ENCODE measurements at regions not wholly inside any gene's neighbourhood (a gene's known extent, or its start where the extent isn't known, plus 50 kb on each side); places are given as distances from the start of the nearest gene placed in this dataset.

- Histone ChIP-seq H3K4me3 (ENCODE audit: low read length) (no peak overlapping the region), H3K36me3 (ENCODE audit: insufficient read depth, low read depth, low read length) (no peaks in the 10 kb centered on the region), H3K9ac (ENCODE audit: low read depth, low read length) (no peak overlapping the region), H3K9me3 (ENCODE audit: insufficient read depth, low read depth, low read length) (no peaks in the 10 kb centered on the region), H3K4me1 (ENCODE audit: insufficient read depth, low read length) (no peaks in the 10 kb centered on the region), H3K27ac (ENCODE audit: low read length) (no peak overlapping the region), H3K27me3 (ENCODE audit: insufficient read depth, low read length) (no peaks in the 10 kb centered on the region)
These were observed 526.9 kb downstream of the NPIPA7 start for GRCh38 chr16:16905850-16906249.

- no peaks in the 10 kb centered on the region for H3K9me3 ChIP-seq (ENCODE audit: insufficient read depth, low read depth, low read length)
- no peak overlapping the region for H3K4me3 ChIP-seq (ENCODE audit: low read length)
- no peaks in the 10 kb centered on the region for H3K36me3 ChIP-seq (ENCODE audit: insufficient read depth, low read depth, low read length)
- H3K4me1 ChIP-seq (ENCODE audit: insufficient read depth, low read length) = no peaks in the 10 kb centered on the region
- no peak overlapping the region for H3K9ac ChIP-seq (ENCODE audit: low read depth, low read length)
- no peaks in the 10 kb centered on the region for H3K27me3 ChIP-seq (ENCODE audit: insufficient read depth, low read length)
- no peak overlapping the region for H3K27ac ChIP-seq (ENCODE audit: low read length)
These were observed 528.1 kb downstream of the NPIPA7 start for GRCh38 chr16:16907089-16907488.

DNA sequence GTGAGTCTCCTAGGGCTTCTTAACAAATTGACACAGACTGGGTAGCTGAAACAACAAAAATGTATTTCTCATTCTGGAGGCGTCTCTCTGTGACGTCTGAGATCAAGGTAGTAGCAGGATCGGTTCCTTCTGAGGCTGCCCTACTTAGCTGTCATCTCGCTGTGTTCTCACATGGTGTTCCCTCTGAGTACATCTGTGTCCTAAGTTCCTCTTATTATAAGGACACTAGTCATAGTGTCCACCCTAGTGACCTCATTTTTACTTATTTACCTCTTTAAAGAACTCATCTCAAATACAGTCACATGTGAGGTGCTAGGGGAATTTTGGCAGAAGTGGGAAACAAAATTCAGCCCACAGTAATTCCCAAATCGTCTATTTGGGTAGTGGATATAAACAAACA is 529.1 kb downstream of the NPIPA7 start:
- Histone ChIP-seq H3K4me3 (ENCODE audit: low read length) (no peak overlapping the region), H3K9ac (ENCODE audit: low read depth, low read length) (no peak overlapping the region), H3K27ac (ENCODE audit: low read length) (no peak overlapping the region), H3K9me3 (ENCODE audit: insufficient read depth, low read depth, low read length) (no peaks in the 10 kb centered on the region), H3K36me3 (ENCODE audit: insufficient read depth, low read depth, low read length) (no peaks in the 10 kb centered on the region), H3K27me3 (ENCODE audit: insufficient read depth, low read length) (no peaks in the 10 kb centered on the region), H3K4me1 (ENCODE audit: insufficient read depth, low read length) (no peaks in the 10 kb centered on the region)

DNA sequence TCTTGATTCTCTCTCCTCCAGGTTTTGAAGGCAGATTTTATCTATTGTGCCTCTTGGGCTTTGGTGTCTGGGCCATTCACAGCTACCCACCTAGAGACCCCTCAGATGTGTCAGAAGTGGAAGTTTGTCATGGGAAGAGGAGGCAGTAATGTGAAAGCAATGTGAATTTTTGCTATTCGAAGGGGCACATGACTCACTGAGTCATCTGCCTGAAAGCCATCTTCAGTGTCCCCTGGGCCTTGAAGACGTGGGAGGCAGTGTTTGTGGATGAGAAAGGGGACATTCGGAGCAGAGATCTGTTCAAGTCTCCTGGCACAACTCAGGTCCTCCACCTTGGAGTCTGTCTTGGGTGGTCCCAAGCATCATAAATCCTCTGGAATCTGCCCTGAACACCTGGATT is 530.2 kb downstream of the NPIPA7 start:
- H3K27me3 ChIP-seq (ENCODE audit: insufficient read depth, low read length) = no peaks in the 10 kb centered on the region
- H3K9me3 ChIP-seq (ENCODE audit: insufficient read depth, low read depth, low read length) = no peaks in the 10 kb centered on the region
- H3K4me3 ChIP-seq (ENCODE audit: low read length) = no peak overlapping the region
- H3K36me3 ChIP-seq (ENCODE audit: insufficient read depth, low read depth, low read length) = no peaks in the 10 kb centered on the region
- H3K27ac ChIP-seq (ENCODE audit: low read length) = no peak overlapping the region
- H3K4me1 ChIP-seq (ENCODE audit: insufficient read depth, low read length) = no peaks in the 10 kb centered on the region
- no peak overlapping the region for H3K9ac ChIP-seq (ENCODE audit: low read depth, low read length)

DNA sequence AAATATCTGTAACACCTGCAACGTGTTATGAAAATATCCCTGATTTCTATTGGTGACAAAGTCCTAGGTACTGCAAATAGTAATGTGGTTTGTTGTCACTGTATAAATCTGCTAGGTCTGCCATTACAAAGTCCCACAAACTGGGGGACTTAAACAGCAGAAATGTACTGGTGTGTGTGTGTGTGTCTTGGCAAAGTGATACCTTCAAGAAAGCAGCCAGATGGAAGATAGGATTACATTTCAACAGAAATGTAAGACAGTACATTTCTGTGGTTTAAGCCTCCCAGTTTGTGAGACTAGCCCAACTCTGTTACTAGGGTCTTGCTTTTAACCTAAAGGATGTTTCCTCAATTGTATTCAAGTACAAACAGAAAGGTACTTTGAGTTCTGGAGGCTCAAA is 531.7 kb downstream of the NPIPA7 start:
- Histone ChIP-seq H3K27me3 (ENCODE audit: insufficient read depth, low read length) (no peaks in the 10 kb centered on the region), H3K9me3 (ENCODE audit: insufficient read depth, low read depth, low read length) (no peaks in the 10 kb centered on the region), H3K36me3 (ENCODE audit: insufficient read depth, low read depth, low read length) (no peaks in the 10 kb centered on the region), H3K4me3 (ENCODE audit: low read length) (no peak overlapping the region), H3K27ac (ENCODE audit: low read length) (no peak overlapping the region), H3K4me1 (ENCODE audit: insufficient read depth, low read length) (no peaks in the 10 kb centered on the region), H3K9ac (ENCODE audit: low read depth, low read length) (no peak overlapping the region)

GRCh38 chr16:16915771-16916170 is 536.8 kb downstream of the NPIPA7 start:
- H3K4me3 ChIP-seq (ENCODE audit: low read length) = no peak overlapping the region
- no peak overlapping the region for H3K9ac ChIP-seq (ENCODE audit: low read depth, low read length)
- no peaks in the 10 kb centered on the region for H3K36me3 ChIP-seq (ENCODE audit: insufficient read depth, low read depth, low read length)
- no peaks in the 10 kb centered on the region for H3K9me3 ChIP-seq (ENCODE audit: insufficient read depth, low read depth, low read length)
- no peaks in the 10 kb centered on the region for H3K27me3 ChIP-seq (ENCODE audit: insufficient read depth, low read length)
- no peak overlapping the region for H3K27ac ChIP-seq (ENCODE audit: low read length)
- H3K4me1 ChIP-seq (ENCODE audit: insufficient read depth, low read length) = no peaks in the 10 kb centered on the region

DNA sequence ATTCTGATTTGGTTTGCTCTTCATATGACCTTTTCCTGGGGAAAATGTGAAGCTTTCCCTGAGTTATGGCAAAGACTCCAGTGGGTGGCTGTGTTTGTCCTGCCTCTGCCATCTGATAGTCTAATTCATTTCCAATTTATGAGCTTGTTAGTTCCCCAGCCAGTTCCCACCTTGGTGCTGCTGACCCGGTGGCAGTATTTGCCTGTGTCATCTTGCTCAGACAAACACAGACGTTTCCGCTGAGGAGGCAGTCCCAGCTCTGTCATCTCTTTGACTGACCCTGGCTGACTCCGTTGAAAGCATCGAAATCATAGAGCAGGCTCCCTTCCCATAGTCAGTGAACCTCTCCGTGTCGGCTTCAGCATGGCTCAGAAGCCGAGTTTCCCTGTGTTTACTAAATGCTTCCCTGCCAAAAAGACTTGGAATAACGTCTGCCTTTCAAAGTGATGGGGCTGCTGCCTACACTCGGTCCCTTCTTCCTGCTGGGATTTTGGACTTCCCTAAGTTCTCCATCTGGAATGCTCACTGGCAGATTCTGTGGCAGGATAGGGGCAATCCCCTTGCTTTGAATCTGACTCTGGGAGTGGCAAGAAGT is 538.3 kb downstream of the NPIPA7 start:
- Histone ChIP-seq H3K4me1 (ENCODE audit: insufficient read depth, low read length) (no peaks in the 10 kb centered on the region), H3K27ac (ENCODE audit: low read length) (no peak overlapping the region)

GRCh38 chr16:16923479-16923878 is 544.5 kb downstream of the NPIPA7 start:
- Histone ChIP-seq H3K4me3 (ENCODE audit: low read length) (no peak overlapping the region), H3K36me3 (ENCODE audit: insufficient read depth, low read depth, low read length) (no peaks in the 10 kb centered on the region), H3K9ac (ENCODE audit: low read depth, low read length) (no peak overlapping the region), H3K9me3 (ENCODE audit: insufficient read depth, low read depth, low read length) (no peaks in the 10 kb centered on the region), H3K27ac (ENCODE audit: low read length) (no peak overlapping the region), H3K4me1 (ENCODE audit: insufficient read depth, low read length) (peaks cover 5% of the 10 kb centered on the region; the same call in 1 of the 2 replicates), H3K27me3 (ENCODE audit: insufficient read depth, low read length) (no peaks in the 10 kb centered on the region)

More for the DNA sequence above, 538.3 kb downstream of the NPIPA7 start:
- Histone ChIP-seq H3K4me3 (ENCODE audit: low read length) (no peak overlapping the region), H3K9ac (ENCODE audit: low read depth, low read length) (no peak overlapping the region), H3K36me3 (ENCODE audit: insufficient read depth, low read depth, low read length) (no peaks in the 10 kb centered on the region), H3K9me3 (ENCODE audit: insufficient read depth, low read depth, low read length) (no peaks in the 10 kb centered on the region), H3K27me3 (ENCODE audit: insufficient read depth, low read length) (no peaks in the 10 kb centered on the region)

DNA sequence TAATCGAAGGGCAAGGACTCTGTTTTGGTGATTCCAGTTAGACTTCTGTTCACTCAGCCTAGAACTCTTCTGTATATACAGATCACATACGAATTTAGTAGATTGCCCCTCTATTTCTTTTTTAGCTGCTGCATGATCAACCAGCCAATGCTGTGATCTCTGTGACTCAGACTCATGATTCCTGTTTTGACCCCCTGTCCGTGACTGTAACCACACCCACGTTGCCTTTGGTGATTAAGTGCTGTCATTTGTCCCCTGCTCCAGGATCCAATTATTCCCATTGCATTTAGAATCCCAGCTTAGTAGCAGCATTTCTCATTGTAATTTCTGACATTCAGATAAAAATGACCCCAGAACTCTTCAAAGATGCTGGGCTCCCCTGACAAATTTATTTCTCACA is 545.7 kb downstream of the NPIPA7 start:
- H3K4me3 ChIP-seq (ENCODE audit: low read length) = no peak overlapping the region
- H3K27ac ChIP-seq (ENCODE audit: low read length) = no peak overlapping the region
- H3K4me1 ChIP-seq (ENCODE audit: insufficient read depth, low read length) = peaks cover 5% of the 10 kb centered on the region; the same call in 1 of the 2 replicates
- H3K9ac ChIP-seq (ENCODE audit: low read depth, low read length) = no peak overlapping the region
- H3K9me3 ChIP-seq (ENCODE audit: insufficient read depth, low read depth, low read length) = no peaks in the 10 kb centered on the region
- no peaks in the 10 kb centered on the region for H3K27me3 ChIP-seq (ENCODE audit: insufficient read depth, low read length)
- H3K36me3 ChIP-seq (ENCODE audit: insufficient read depth, low read depth, low read length) = no peaks in the 10 kb centered on the region

DNA sequence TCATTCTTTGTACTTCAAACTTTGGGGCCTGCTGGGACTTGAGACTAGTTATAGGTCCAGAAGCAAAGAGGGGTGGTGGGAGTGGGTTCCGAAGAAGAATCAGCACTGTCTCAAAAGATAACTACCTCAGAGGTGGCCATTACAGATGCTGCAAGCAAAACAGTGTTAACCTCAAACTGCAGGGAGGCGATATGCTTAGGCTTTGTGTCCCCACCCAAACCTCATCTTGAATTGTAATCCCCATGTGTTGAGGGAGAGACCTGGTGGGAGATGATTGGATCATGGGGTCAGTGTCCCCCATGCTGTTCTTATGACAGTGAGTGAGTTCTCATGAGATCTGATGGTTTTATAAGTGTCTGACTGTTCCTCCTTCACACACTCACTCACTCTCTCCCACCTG is 545.3 kb downstream of the XYLT1 start:
- Histone ChIP-seq H3K9ac (ENCODE audit: low read depth, low read length) (no peak overlapping the region), H3K36me3 (ENCODE audit: insufficient read depth, low read depth, low read length) (no peaks in the 10 kb centered on the region), H3K4me3 (ENCODE audit: low read length) (no peak overlapping the region), H3K9me3 (ENCODE audit: insufficient read depth, low read depth, low read length) (no peaks in the 10 kb centered on the region), H3K4me1 (ENCODE audit: insufficient read depth, low read length) (peaks cover 5% of the 10 kb centered on the region; the same call in 1 of the 2 replicates), H3K27ac (ENCODE audit: low read length) (no peak overlapping the region), H3K27me3 (ENCODE audit: insufficient read depth, low read length) (no peaks in the 10 kb centered on the region)

- no peak overlapping the region for H3K4me3 ChIP-seq (ENCODE audit: low read length)
- H3K4me1 ChIP-seq (ENCODE audit: insufficient read depth, low read length) = peaks cover 5% of the 10 kb centered on the region; the same call in 1 of the 2 replicates
- no peak overlapping the region for H3K27ac ChIP-seq (ENCODE audit: low read length)
- no peaks in the 10 kb centered on the region for H3K27me3 ChIP-seq (ENCODE audit: insufficient read depth, low read length)
- H3K36me3 ChIP-seq (ENCODE audit: insufficient read depth, low read depth, low read length) = no peaks in the 10 kb centered on the region
- H3K9ac ChIP-seq (ENCODE audit: low read depth, low read length) = no peak overlapping the region
- no peaks in the 10 kb centered on the region for H3K9me3 ChIP-seq (ENCODE audit: insufficient read depth, low read depth, low read length)
These were observed 542.1 kb downstream of the XYLT1 start for GRCh38 chr16:16928532-16929109.

DNA sequence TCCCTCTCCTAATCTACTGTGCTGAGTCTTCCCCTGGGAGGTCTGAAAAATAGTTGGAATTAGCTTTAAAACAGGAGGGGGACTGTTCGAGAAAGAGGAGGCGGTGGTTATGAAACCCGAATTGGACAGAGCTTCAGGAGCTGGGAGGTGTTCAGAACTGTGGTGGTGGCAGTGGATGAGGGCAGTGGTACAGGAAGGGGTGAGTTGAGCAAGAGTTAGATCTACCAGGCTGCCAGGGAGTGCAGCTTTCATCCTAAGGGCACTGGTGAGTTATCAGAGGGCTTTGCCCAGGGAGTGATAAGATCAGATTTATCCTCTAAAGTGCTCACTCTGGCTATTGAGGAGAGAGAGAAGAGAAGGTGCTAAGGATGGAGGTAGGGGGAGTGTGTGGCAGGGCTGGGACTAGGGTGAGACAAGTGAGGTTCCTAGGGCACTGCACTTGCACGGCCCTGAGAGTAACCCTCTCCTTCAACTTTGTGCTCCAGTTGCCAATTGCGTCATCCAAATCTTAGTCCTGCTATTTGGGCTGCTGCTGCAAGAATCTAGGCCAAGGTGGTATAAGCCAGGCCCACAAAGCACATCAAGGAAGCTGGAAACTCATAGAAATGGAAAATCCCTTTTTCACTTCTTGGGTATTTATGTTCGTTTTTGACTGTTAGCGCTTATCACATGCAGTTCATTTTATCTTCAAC is 540.3 kb downstream of the XYLT1 start:
- Histone ChIP-seq H3K36me3 (ENCODE audit: insufficient read depth, low read depth, low read length) (no peaks in the 10 kb centered on the region), H3K27ac (ENCODE audit: low read length) (no peak overlapping the region), H3K4me1 (ENCODE audit: insufficient read depth, low read length) (no peaks in the 10 kb centered on the region), H3K4me3 (ENCODE audit: low read length) (no peak overlapping the region), H3K27me3 (ENCODE audit: insufficient read depth, low read length) (no peaks in the 10 kb centered on the region), H3K9ac (ENCODE audit: low read depth, low read length) (no peak overlapping the region), H3K9me3 (ENCODE audit: insufficient read depth, low read depth, low read length) (no peaks in the 10 kb centered on the region)

Measured in iPS-20b (cell line).